Natural killer cell (primary cell): ENCODE measurements at regions not wholly inside any gene's neighbourhood (a gene's known extent, or its start where the extent isn't known, plus 50 kb on each side); places are given as distances from the start of the nearest gene placed in this dataset.

Experiments used
- ATAC-seq, 3 donors: fragments of 150-1000 bp in 2 of 3; fragments of 200-7000 bp in 1 of 3; cut with Tn5 transposase; 1 replicate in 1 of 3; 2 replicates in 2 of 3; pipeline ENCODE4 v1.10.0; 2021; ENCODE audit warnings: mild to moderate bottlenecking in 2 of 3, moderate library complexity in 2 of 3
- DNase-seq, 2 donors: peaks; one replicate each; pipeline versions ENCODE4 v3.0.0 to v3.0.0-alpha.2; 2013 to 2021; ENCODE audit warnings: mixed read lengths in 1 of 2
- H3K27ac ChIP-seq: one replicate; pipeline ENCODE4 v1.5.1; 2013; ENCODE audit warnings: mild to moderate bottlenecking, low read length
- H3K27me3 ChIP-seq: one replicate; pipeline ENCODE4 v1.6.1; 2013; ENCODE audit warnings: low read length; ENCODE audit not compliant: control insufficient read depth, insufficient read depth
- H3K36me3 ChIP-seq: one replicate; pipeline ENCODE4 v1.6.1; 2013; ENCODE audit warnings: low read length; ENCODE audit not compliant: control insufficient read depth, insufficient read depth
- H3K4me1 ChIP-seq: one replicate; pipeline ENCODE4 v1.6.1; 2013; ENCODE audit warnings: low read length; ENCODE audit not compliant: control insufficient read depth, insufficient read depth
- H3K4me3 ChIP-seq: one replicate; pipeline ENCODE4 v1.5.1; 2013; ENCODE audit warnings: low read length
- H3K9me3 ChIP-seq: one replicate; pipeline ENCODE4 v1.6.1; 2013; ENCODE audit warnings: low read length; ENCODE audit not compliant: control insufficient read depth, insufficient read depth
- H3K27ac Mint-ChIP-seq, 2 donors: one replicate each; pipeline ENCODE4 v1.8.0; 2022; ENCODE audit warnings: mild to moderate bottlenecking in 2 of 2, mixed read lengths in 2 of 2, moderate library complexity in 1 of 2
- H3K27me3 Mint-ChIP-seq, 2 donors: one replicate each; pipeline ENCODE4 v1.8.0; 2022; ENCODE audit warnings: low read depth in 2 of 2, mixed read lengths in 2 of 2
- H3K36me3 Mint-ChIP-seq: one replicate; pipeline ENCODE4 v1.8.0; 2022; ENCODE audit warnings: mixed read lengths
- H3K4me1 Mint-ChIP-seq, 2 donors: one replicate each; pipeline ENCODE4 v1.8.0; 2022; ENCODE audit warnings: mixed read lengths in 2 of 2
- H3K4me3 Mint-ChIP-seq: one replicate; pipeline ENCODE4 v1.8.0; 2022; ENCODE audit warnings: mild to moderate bottlenecking, moderate library complexity, mixed read lengths
- H3K9me3 Mint-ChIP-seq, 2 donors: one replicate each; pipeline ENCODE4 v1.8.0; 2022; ENCODE audit warnings: mixed read lengths in 2 of 2
- CTCF ChIP-seq: fragments of 200-600 bp; IDR thresholded peaks from one replicate; pipeline ENCODE4 v1.8.0; 2022; ENCODE audit warnings: antibody characterized with exemption
- WGBS: methylation state at CpG from one replicate; pipeline ENCODE4 v1.1.7; 2013; ENCODE audit warnings: missing lambda C conversion rate; ENCODE audit not compliant: insufficient coverage; 5-methylcytosine and 5-hydroxymethylcytosine counted together
- intact Hi-C: fragments of 100-400 bp; cut with micrococcal nuclease; formaldehyde crosslinking; loops from one replicate; pipeline ENCODE4 v1.14.2; 2022

GRCh38 chr20:19015351-19016139 is 196.9 kb upstream of the SLC24A3 start:
- DNase-seq (no peak), ATAC-seq (no peak)
- H3K9me3 Mint-ChIP-seq: no peaks in the 10 kb centered on the region
- WGBS: 77% methylated on average over 11 of the region's 11 CpGs
- no peaks in the 10 kb centered on the region for H3K4me1 Mint-ChIP-seq
- Histone ChIP-seq H3K4me3 (no peak overlapping the region), H3K9me3 (no peaks in the 10 kb centered on the region), H3K27me3 (no peaks in the 10 kb centered on the region), H3K4me1 (no peaks in the 10 kb centered on the region), H3K27ac (no peak overlapping the region), H3K36me3 (no peaks in the 10 kb centered on the region)
- no peak for TF ChIP-seq CTCF
- intact Hi-C loops: no loop called here
- no peak overlapping the region for H3K4me3 Mint-ChIP-seq
- peaks cover 0 to under 1% of the 10 kb centered on the region in 2 donors for H3K27me3 Mint-ChIP-seq
- H3K36me3 Mint-ChIP-seq: no peaks in the 10 kb centered on the region
- no peak overlapping the region for H3K27ac Mint-ChIP-seq

- H3K4me1 Mint-ChIP-seq: no peaks in the 10 kb centered on the region
- H3K27ac ChIP-seq: no peak overlapping the region
- H3K27ac Mint-ChIP-seq: no peak overlapping the region
- H3K4me3 Mint-ChIP-seq: no peak overlapping the region
- no peak for DNase-seq
- no peak for ATAC-seq
- no peaks in the 10 kb centered on the region for H3K9me3 ChIP-seq
- 91% methylated on average over 7 of the region's 7 CpGs for WGBS
- no peaks in the 10 kb centered on the region for H3K9me3 Mint-ChIP-seq
- no peaks in the 10 kb centered on the region for H3K36me3 ChIP-seq
- no peaks in the 10 kb centered on the region for H3K27me3 Mint-ChIP-seq
- intact Hi-C loops: no loop called here
- no peaks in the 10 kb centered on the region for H3K4me1 ChIP-seq
- H3K27me3 ChIP-seq: no peaks in the 10 kb centered on the region
- no peak for TF ChIP-seq CTCF
- H3K36me3 Mint-ChIP-seq: no peaks in the 10 kb centered on the region
- no peak overlapping the region for H3K4me3 ChIP-seq
These were observed 196.3 kb upstream of the SLC24A3 start for GRCh38 chr20:19016140-19016497.

GRCh38 chr20:19017104-19017690 is 195.2 kb upstream of the SLC24A3 start:
- 87% methylated on average over 10 of the region's 11 CpGs for WGBS

More at GRCh38 chr20:19017104-19017690, 195.2 kb upstream of the SLC24A3 start:
- Histone ChIP-seq H3K9me3 (no peaks in the 10 kb centered on the region), H3K4me3 (no peak overlapping the region), H3K27me3 (no peaks in the 10 kb centered on the region), H3K4me1 (no peaks in the 10 kb centered on the region), H3K27ac (no peak overlapping the region), H3K36me3 (no peaks in the 10 kb centered on the region)
- DNase-seq: no peak
- intact Hi-C loops: no loop called here
- no peak for TF ChIP-seq CTCF
- Mint-ChIP-seq H3K27me3 (no peaks in the 10 kb centered on the region), H3K36me3 (no peaks in the 10 kb centered on the region), H3K4me1 (no peaks in the 10 kb centered on the region), H3K4me3 (no peak overlapping the region), H3K9me3 (no peaks in the 10 kb centered on the region), H3K27ac (no peak overlapping the region)
- ATAC-seq: no peak
